Colon (tissue), 2 donors: ENCODE measurements at regions not wholly inside any gene's neighbourhood (a gene's known extent, or its start where the extent isn't known, plus 50 kb on each side); places are given as distances from the start of the nearest gene placed in this dataset.

Experiments used
- FAIRE-seq: peaks from 2 replicates; lab custom pipeline; 2012; peaks lifted over from hg19 to GRCh38; lab: Jason Lieb, UNC
- donor health status: control.
- donor health status: control.

DNA sequence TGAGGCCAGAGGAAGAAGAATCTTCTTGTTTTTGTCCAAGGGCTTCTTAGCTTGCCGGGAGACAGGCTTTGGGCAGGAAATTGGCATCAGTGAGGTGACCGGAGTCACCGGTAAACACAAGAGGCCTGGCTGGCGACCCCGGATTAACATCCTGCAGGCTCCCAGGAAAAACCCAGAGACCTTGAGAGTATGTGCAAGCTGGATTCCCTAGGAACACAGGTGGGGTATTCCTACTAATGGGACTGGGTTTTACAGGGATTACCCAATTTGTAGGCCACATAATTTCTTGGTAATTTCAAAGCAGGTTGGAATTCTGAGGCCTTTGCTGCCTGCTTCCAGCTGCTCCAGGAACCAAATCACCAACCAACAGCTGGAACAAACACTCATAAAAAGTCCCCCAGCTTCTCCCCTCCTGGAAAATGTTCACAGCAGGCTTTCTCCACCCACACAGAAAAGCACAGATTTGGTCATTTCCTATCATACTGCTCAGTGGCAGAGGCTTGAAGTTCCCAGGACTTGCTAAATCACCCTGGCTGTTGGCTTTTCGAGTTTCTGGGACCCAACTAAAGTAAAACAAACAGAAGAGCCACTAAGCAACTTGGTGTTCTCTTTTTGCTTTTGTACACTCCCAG is 258.8 kb downstream of the IRF8 start:
- FAIRE-seq = no peak

DNA sequence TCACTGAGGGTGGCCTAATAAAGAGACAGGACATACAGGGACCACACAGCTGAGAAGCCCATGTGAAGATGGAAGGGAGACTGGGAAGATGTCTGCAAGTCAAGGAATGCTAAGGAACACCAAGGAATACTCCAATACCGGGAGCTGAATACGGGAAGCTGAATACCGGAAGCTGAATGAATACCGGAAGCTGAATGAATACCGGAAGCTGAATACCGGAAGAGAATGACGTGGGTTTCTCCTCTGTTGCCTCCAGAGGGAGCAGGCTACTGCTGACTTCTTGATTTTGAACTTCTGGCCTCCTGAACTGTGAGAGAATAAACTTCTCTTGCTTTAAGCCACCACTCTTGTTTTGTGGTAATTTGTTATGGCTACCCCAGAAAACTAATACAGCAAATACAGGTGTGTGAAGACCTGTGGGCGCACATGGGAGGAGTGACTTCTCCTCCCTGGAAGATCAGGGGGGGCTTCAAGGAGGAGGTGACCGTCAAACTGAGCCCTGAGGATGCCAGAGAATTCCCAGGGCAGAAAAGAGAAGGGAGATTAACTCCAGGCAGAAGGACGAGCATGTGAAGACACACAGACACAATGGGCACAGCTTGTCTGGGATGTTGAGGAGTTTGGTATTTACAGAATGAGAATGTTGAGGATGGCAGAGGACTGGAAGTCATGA is 259.9 kb downstream of the IRF8 start:
- FAIRE-seq = no peak

DNA sequence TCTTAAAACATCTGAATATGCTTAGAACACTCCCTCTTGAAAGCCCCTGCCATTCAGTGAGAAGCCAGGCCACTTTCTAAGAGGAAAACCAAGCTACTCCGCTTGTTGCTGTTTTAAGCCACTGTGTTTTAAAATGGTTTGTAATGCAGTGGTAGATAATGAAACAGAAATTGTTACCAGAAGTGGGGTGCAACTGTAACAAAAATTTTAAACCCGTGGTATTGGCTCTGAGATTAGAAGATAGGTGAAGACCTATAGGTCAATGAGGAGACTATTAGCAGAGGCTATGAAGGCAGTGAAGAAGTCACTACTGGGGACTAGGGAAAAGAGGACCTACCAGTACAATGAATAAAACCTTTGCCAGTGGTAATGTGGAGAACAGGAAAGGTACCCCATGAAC is 266.5 kb downstream of the IRF8 start:
- FAIRE-seq = no peak

DNA sequence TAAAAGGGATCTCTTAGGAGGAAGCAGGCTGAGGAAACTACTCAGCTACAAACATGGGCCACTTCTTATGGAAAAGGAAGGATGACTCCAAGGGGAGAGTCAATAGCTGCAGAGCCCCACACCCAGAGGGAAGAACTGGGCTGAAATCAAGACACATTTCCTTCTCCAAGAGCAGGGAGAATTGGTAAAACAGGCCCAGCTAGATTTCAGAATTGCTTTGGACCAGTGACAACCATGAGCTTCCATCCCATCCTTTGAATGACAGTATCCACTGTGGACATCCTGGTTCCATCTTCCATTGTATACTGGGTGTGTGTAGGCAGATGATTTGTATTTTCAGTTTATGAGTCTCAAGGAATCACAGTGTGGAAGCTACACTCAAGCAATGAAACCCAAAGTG is 267.5 kb downstream of the IRF8 start:
- no peak for FAIRE-seq

DNA sequence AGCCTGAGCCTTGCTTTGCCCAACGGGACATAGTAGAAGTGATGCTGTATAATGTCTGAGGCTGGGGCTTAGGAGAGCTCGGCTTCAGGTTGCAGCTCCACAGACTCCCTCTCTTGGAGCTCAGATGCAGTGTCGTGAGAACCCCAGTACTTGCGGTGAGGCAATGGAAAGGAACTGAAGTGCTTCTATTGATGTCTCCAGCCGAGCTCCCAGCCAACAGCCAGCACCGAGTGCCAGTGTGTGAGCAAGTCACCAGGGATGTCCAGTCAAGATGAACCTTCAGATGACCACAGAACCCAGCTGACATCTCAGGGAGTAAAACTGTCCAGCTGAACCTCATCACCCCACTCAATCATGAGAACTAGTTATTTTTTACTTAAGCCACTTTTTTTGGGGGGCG is 268.1 kb downstream of the IRF8 start:
- FAIRE-seq = no peak

DNA sequence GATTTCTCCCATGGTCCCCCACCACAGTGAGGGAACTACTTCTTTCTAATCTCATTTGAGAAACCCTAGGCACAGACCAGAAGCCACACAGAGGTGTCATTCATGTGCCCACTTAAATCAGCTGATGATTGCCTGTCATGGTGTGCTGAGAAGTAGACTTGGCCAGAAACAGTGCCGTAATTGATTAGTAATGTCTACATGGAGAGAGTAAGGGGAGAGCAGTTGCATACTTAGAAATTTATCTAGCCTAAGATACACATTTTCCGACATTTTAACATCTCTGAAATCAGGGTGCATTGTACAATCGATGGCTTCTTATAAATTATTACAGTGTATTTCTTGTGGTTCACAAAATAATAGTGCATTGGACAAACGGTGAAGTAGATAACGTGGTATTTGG is 271.8 kb downstream of the IRF8 start:
- no peak for FAIRE-seq

DNA sequence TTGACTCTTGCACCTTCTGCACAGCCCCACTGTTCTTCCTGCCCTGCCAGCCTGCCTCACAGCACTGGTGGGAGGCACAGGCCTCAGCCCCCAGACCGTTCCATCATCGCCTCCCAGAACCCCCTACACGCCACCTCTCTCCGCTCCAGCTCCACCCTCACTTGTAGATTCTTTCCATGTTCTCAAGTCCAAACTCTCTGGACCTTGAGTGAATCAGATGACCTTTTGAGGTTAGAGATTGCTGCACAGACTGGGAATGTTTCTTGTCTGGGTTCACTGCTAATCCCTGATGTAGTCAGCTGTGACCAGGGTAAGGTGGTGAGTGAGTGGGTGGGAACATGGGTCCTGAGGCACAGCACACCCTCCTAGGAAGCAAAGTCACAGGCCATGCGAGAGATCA is 272.4 kb downstream of the IRF8 start:
- FAIRE-seq = no peak

DNA sequence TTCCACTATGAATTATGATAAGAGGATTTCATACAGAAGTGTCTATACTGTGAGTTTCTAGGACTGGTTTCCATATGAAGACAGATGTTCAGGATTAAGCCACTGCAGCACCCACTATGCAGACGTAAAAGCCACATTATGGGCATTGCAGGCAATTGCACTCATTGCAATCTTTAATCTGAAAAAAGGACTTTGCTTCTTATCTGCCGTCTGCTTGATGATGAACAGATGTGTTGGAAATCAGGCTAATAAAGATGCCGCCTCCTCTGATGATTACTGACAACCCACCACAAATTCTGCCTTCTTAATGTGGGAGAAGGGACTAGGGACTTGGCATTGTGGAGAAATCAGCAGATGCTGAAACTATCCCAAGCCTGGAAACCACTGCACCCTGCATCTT is 276.9 kb downstream of the IRF8 start:
- FAIRE-seq = no peak

DNA sequence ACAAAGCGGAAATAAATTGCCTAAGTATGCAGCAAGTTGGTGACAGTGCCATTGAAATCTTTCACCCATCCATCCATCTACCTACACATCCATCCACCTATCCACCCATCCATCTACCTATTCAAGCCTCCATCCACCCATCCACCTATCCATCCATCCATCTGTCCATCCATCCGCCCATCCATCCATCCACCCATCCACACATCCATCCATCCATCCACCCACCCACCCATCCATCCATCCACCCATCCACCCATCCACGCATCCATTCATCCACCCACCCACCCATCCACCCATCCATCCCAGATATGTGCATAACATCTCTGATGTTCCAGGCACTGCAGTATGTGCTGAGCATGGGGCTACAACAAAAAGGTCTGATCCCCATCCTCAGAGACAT is 277.5 kb downstream of the IRF8 start:
- FAIRE-seq = no peak

DNA sequence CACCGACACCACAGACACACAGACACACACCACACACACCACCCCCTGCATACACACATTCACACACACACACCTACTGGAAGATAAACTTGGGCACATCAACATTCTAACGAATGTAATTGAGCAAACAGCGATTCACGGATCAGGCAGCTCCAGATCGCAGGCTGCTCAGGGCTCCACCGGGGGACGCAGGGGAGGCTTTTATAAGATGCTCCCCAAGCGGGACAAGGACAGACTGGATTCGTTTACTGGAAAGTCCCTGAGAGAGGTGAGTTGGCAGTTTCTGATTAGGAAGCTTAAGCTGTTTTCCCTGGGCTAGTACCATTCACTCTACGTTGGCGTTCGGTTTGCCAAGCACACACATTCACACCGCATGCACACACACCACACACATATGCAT is 281.3 kb downstream of the IRF8 start:
- no peak for FAIRE-seq

DNA sequence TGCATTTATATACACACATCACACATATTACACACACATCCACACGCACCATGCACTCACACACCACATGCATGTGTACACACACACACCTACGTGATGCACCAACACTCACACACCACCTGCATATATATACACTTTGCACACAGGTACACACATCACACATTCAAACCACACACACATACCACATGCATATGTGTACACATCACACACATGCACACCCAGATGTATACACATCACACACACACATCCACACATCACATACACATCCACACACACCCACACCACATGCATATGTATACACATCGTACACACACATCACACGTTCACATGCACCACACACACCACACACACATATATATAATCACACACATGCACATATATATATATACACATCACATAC is 281.8 kb downstream of the IRF8 start:
- no peak for FAIRE-seq

DNA sequence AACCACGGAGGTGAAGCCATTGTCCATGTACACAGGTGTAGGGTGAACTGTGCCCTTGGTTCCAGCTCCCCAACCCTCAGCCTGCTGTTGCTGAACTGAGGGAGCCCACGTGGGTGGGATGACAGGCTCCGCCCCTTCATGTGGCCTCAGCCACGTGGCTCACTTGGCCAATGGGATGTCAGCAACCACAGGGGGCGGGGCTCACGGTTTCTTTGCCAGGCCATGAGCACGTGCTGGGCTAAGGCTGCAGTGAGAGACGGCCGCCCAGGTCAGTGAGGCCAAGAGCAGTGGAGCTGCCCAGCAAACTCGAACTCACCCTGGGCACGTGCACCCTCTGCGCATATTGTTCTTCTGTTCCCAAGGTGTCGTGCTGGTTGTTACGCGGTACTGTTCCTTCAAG is 282.6 kb downstream of the IRF8 start:
- no peak for FAIRE-seq

DNA sequence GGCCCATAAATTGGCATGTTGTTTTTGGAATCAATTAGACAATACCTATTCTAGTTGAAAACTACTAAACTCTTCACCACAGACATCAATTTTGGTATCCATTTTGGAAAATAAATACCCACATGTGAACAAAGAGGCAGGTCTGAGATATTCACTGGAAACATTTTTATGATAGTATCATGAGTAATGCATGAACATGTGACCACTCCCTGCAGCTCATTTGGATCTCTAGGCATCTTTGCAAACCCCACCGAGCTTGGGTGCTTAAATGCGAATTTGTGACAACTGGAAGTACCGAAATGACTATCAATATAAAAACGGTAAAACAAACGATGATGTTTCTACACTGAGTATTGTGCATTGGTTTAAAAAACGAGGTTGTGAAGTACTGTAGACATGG is 285.2 kb downstream of the IRF8 start:
- no peak for FAIRE-seq

DNA sequence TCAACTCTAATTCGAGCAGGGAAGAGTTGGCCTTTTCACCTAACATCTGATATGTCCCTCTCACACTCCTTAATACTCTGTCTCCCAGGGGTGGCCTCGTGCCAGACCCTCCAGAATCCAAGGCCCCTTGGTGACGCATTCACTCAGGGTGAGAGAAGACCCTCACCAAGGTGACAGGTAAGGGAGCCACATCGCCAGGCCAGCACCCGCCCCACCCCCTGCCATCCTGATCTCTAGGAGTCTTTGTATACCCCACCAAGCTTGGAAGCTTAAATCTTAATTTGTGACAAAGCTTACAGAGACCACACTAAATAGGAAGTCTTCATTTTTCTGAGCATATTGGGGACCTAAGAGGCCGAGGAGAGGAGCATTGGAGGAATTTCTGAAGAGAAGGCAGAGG is 286.1 kb downstream of the IRF8 start:
- no peak for FAIRE-seq

DNA sequence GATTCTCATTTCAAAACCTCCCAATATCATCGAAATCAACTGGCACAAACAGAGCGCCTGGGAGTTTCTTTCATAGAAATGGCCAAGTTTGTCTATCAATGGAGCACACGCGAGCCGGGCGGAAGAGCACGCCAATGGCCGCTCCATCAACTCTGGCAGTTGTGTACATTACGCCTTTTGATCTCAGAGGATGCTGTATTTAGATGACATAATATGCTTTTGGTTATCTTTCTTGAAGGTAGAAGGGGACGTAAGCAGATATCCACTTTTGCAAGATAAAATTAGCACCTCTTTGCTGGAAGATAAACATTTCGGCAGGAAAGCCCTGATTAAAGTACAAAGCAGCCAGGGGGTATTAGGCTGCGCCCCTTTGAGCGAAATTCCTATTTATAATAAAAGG is 287.4 kb downstream of the IRF8 start:
- no peak for FAIRE-seq

DNA sequence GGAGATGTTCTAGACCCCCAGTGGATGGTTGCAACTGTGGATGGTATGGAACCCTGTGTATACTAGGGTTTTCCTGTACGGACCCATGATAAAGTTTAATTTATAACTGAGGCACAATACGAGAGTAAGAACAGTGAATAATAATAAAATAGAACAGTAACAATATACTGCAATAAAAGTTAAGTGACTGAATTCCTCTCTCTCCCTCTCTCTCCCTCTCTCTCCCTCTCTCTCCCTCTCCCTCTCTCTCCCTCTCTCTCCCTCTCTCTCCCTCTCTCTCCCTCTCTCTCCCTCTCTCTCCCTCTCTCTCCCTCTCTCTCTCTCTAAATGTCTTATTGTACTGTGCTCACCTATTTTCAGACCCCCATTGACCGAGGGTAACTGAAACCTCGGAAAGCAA is 291.0 kb downstream of the IRF8 start:
- FAIRE-seq = no peak

DNA sequence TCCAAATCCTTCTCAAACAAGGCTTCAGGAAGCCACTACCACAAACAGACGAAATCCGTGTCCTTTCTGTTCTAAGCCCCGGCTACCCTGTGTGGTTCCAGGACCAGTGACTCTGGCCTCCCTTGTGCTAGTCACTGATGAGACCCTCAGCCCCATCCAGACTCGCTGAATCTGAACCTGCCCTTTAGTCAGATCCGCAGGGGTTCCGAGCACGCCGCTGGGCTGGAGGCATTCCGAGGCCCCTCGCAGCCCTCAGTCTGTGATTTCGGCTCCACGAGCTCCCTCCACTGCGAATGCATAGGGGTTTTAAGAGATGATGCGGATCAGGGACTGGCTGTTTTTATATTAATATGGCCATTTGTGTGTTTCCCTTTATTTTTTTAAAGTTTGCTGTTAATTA is 292.7 kb downstream of the IRF8 start:
- FAIRE-seq = no peak

DNA sequence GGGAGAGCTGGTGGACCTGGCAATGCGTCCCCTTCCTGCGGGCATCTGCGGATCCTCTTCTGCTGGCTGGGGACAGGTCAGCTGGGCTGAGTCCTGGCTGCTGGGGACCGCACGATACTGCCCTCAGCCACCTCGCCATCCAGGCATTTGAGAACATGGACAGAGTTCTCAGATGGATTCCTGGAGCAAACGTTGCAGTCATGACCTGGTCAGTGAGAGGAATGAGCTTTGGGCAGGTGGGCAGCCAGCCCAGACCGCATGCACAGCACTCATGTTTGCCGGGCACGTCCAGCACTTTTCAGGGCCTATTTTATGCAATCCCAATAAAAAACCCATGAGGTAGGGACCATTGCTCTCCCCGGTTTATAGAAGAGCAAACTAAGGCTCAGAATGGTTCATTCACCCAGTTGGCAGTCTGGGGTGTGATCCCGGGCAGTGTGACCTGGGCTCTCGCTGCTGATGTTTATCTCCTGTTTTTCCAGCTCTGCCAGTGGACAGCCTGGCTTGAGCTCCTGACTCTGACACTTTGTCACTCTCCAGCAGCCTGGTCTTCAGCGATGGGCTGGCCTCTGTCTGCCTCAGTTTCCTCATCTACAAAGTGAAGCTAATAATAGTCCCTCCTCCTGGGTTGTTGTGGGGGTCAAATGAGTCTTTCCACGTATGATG is 294.7 kb downstream of the IRF8 start:
- FAIRE-seq = no peak

DNA sequence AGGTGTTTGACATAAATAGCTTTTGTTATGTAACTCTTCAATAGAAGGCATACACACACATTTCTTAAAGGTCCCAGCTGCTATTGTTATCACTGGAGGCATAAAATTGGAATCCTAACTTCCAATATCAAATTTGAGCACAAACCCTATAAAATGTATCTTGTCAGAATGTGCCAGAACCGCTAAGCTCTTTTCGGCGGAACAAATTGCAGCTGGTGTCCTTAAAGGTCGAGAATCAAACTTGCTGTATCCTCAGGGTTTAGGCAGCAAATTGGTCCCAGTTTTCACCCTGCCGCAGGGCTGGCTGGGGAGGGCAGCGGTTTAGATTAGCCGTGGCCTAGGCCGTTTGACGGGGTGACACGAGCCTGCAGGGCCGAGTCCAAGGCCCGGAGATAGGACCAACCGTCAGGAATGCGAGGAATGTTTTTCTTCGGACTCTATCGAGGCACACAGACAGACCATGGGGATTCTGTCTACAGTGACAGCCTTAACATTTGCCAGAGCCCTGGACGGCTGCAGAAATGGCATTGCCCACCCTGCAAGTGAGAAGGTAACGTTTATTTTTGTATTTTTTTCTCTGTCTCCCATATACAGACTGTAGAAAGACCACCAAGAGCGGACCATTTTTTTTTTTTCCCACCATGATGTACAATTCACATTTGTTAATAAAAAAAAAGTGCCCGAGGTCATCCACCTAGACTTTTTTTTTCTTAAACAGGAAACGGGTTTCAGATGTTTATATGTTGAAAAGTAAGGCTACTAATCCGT is 297.1 kb downstream of the IRF8 start:
- FAIRE-seq = no peak

DNA sequence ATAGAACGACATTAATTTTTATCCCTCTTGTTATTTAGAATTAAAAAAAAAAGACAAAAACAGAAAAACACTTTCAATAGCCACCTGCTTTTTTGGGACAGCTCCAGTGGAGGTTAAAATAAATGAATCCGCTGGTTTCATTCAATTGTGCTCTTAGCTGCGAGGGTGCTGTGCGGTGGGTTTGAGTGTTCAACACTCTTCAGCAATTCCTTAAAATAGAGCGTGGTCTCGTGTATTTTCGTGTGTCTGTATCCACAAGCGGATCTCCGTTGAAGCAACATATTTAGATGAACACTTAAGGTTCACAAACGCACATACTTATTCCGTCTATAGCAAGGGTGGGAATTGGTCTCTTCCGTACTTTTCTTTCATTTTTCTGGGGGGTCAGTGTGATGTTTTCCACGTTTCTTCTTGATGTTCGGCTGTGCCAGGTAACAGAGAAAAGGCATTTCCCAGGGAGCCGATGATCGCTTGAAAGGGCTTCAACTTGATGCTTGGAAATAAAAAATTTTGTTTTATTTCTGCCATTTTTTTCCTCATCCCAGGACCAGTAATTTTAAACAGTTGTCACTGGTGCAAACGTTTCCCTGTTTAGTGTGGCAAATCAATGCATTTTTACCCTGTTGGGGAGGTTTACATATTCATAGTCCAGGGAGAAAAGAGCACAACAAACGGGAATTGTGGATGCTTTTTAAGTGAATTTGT is 297.9 kb downstream of the IRF8 start:
- no peak for FAIRE-seq

DNA sequence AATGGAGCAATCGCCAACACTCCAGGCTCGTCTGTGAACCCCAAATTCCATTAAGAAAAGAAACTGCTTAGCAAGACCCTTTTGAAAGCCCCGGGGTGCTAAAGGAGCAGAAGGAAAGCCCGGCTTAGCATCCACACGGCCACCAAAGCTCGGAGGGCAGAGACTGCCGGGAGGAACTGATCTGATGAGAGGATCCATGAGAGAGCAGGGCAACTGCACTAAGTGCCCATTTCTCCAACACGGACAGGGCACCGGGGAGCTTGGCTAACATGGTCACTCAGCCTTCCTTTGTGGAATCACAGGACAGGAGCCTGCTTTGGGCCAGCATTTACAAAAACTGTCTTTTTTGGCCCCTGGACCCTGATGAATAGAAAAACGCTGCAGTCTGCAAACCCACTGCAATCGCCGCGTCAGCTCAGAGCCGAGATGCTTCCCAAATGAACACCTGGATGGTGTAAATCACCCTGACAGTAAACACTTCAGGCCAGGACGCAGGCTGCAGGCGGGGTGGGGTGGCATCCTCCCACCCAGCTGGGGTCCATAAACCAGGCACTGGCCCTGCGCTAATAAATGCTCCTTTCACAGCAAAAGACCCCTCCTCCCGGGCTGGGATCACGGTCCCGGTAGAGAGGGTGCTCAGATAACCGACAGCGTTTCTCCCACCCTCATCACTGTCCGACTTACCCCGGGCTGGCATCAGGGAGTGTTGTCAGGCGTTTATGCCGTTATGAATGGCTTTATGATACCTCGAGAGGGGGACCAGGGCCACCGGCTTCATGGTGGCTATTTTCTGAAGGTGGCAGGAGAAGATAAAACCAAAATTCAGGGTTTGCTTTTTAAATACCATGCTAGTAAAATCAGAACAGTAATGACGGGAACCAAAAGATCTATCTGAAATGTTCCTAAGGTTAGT is 299.5 kb downstream of the IRF8 start:
- no peak for FAIRE-seq
